Ammon's horn (tissue), 1 donor: ENCODE measurements at regions not wholly inside any gene's neighbourhood (a gene's known extent, or its start where the extent isn't known, plus 50 kb on each side); places are given as distances from the start of the nearest gene placed in this dataset.
A peak's percentile ranks its signal among the peaks of the same experiment; 100 is the strongest.

Source experiments
- DNase-seq: peaks from one replicate; pipeline ENCODE4 v3.0.0-alpha.2; 2016; ENCODE audit warnings: low spot score

DNA sequence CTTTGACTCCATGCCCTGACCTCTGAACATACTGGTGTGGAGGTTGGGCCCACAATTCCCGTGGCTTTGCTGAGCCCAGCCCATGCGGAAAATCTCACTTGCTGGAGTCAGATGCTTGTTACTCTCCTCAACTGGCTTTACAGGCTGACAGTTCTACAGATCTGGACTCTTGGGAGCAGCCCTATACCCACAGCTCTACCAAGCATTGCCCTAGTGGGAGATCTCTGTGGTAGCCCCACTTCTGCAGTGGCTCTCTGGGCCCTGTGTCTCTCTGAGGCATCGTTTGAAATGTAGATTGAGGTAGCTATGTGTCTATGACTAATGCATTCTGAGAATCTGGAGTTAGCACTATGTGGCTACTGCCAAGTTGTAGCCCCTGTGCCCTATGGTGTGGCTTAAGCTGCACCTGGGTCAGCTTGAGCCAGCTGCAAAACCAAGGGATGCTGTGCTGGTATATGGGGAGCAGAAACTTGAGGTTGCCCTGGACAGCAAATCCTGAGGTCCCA, 625.8 kb upstream of the ALCAM start:
- no peak for DNase-seq

DNA sequence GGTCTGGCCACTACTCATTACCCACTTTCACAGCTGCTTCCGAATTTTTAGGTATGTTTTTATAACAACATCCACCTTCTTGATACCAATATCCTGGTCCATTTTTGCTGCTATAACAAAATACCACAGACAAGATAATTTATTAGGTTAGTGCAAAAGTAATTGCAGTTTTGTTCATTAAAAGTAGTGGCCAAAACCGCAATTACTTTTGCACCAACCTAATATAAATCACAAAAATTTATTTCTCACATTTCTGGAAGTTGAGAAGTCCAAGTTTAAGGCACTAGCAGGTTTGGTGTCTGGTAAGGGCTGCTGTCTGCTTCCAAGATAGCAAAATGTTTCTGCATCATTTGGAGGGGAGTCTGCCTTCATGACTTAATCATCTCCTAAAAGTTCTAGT, 624.7 kb upstream of the ALCAM start:
- DNase-seq, result no peak

DNA sequence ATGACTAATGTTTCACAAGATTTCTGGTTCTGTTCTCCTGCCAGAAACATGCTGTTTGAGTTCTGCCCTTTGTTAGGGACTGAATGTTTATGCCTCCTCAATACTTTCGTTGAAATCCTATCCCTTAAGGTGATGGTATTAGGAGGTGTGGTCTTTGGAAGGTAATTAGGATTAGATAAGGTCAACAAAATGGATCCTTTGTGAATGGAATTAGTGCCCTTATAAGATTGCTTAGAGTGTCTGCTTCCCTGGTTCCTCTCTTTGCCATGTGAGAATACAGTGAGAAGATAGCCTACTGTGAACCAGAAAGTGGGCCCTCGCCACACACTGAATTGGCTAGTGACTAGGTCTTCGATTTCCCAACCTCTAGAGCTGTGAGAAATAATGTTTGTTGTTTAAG, 621.4 kb upstream of the ALCAM start:
- no peak for DNase-seq

DNA sequence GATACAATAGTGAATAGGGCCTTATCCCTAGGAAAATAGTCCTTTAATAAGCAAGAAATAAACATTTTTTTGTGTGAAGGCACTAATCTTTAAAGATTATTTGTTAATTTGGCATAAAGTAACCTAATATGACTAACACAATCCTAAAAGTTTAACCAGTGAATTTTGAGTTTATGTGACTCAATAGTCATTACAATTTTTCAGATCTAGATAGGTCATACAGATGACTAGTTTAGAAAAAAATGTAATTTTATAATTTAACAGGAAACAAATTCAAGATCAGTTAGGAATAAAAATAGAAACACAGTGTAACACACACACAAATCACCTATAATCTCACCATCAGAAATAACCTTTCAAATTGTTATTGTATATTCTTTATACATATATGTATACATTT, 620.7 kb upstream of the ALCAM start:
- no peak for DNase-seq

DNA sequence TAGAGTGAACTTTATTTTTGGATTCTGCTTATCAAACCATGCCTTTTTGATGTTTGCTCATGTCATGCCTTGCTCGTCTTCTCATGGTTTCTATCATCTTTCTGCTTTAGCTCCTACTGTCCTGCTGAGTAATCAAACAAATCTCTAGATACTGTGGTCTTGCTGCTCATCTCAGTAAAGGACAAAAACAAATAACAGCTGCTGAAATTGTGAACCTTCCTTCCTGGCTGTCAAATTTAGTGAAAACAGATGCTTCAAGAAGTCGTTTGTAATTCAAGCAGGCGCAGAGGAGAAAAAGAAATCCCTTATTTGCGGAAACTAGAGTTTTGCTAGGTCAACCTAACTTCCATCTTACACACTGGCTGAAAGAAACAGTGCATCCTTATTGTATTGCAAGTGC, 616.1 kb upstream of the ALCAM start:
- DNase-seq, result no peak

DNA sequence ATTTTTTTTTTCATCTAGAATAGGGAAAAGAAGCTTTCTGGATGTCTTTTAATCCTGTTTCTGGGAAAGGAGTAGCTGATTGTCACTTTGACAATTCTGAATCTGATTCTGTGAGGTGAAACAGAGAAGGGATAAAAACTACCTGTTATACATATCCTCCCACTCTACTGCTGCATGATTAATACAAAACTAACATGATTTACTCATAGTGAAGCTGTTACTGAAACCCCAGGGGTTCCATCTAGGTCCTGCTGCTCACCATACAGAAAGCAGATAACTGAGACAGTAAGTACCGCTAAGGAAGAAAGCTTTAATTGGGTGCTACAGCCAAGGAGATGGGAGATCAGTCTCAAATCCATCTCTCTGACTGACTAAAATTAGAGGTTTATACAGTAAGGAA, 610.9 kb upstream of the ALCAM start:
- DNase-seq, result no peak

DNA sequence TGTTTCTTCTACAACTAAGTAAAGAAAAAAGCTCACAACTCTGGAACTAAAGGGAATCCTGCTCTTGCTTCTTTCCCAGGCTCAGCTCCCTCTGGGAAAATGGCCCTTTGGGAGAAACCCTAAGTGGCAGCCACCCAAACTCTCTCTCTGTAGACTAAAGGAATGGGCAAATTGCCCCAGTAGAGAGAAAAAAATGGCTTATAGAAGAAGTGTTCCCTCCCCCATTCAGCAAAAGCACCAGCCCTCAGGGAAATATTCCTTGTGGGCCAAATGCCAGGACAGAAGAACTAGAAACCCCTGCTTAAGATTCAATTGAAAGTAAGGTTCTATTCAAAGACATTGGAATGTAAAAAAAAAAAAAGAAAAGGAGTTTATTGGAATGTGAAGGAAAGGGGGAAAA, 603.7 kb upstream of the ALCAM start:
- DNase-seq, result peak; percentile 55

DNA sequence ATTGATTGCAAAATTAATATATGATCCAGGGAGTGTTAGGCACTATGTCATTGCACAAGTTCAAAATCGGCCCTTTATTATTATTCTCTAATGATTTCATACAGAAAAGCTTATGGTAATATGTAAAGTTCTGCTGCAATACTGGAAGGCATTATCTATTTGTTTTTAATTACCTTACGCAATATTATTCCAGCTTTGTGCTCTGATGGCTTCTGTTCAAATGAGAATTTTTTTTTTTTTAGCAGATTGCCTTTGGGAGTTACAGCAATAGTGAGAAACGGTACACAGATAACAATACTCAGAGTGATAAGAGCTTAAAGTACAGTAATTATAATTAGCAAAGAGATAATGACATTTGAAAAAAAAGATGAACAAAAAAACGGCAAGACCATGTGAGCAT, 602.2 kb upstream of the ALCAM start:
- no peak for DNase-seq

DNA sequence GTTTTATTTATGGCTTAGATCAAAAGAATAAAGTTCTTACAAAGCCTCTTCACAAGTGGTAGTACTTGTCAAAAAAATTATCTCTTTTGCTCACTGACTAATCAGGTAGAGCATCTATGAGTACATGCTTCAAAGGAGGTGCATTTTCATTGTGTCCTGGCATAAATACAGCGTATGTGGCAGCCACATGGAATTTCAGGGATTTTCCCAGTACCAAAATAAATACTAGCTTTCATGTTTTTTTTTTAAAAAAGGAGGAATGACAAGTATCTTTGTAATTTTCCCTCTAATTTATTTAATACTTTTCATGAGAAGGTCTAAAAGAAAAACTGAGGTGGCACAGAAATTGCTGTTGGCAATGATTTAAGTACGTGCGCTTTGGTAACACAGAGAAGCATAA, 597.8 kb upstream of the ALCAM start:
- DNase-seq, result no peak

DNA sequence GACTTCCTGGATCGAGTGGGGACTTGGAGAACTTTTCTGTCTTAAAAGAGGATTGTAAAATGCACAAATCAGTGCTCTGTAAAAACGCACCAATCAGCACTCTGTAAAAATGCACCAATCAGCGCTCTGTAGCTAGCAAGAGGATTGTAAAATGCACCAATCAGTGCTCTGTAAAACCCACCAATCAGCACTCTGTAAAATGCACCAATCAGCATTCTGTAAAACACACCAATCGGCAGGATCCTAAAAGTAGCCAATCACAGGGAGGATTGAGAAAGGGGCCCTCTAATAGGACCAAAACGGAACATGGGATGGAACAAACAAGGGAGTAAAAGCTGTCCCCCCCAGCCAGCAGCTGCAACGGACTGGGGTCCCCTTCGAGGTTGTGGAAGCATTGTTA, 587.4 kb upstream of the ALCAM start:
- DNase-seq, result no peak

DNA sequence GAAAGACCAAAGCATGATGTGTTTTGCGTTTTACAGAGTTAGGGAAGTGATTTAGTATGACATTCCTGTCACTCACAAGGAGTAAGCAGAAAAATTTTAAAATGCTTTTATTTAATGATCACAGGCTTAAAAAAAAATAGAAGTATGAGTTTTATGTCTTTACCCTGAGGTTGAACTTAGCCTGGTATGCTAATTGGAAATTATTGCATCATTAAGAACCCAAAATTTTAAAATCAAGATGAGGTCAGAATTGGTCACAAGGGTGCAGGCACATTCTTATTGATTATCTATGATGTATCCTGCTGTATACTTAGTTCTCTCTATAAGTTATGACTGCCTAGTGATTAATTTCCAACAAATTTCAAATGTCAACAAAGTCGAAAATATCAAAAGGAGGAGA, 585.6 kb upstream of the ALCAM start:
- DNase-seq, result no peak

DNA sequence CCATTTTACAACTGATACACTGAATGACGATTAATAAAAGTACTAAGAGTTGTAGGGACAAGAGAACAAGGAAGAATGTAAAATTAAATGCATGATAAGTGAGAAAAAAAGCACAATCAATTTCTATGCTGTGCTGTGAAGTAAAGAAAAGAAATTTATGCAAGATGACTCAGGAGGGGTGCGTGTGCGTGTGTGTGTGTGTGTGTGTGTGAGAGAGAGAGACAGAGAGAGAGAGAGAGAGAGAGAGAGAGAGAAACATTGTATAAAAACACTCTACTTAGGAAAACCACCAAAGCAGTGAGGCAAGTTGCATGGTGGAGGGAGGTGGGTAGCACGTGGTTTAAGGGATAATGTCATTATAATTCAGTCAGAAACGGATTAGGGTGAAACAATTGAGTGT, 580.8 kb upstream of the ALCAM start:
- no peak for DNase-seq

DNA sequence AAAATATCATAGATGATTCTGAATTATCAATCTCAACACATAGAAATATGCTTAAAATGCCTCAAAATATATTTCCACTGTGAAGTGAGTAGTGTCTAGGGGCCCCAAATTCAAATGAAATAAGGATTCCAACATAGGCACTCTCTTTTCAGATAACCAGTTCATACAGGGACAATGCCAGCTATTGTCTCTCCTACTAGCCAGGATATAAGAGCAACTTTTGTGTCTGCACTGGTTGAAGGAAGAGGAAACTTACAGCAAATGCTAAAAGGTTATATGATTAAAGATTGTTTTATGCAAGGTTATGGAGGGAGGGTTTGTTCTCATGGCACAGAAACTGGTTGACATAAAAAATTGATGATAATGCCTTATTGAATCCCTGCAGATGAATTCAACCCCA, 579.4 kb upstream of the ALCAM start:
- DNase-seq, result no peak

DNA sequence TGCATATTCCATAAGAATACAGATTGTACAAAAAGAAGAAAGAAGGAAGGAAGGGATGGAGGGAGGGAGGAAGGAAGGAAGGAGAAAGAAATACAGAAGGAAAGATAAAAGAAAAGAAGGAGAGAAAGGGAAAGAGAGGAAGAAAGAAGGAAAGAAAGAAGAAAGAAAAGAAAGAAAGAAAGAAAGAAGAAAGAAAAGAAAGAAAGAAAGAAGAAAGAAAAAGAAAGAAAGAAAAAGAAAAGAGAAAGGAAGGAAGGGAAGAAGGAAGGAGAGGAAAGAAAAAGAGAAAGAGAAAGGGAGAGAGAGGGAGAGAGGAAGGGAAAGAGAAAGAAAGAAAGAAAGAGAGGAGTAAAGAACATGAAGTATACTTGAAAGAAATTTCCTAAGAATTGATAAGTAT, 577.9 kb upstream of the ALCAM start:
- DNase-seq, result no peak

DNA sequence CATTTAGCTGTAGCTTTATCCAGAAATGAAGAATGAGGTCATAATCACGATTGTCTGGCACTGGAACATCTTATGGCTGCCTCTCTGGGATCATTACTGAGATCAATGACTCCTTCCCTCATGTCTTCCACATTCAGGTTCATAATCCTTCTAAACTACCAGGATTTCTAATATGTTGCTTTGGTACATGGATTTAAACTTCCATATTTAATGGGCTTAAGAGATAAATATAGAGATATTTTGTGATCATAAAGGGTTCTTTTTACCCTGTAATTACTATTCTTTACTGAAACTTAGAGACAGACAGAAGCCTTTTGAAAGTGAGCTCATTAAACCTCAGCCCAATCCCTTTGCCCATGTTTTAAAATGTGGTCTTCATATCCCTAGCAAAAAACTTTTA, 575.4 kb upstream of the ALCAM start:
- DNase-seq, result no peak

DNA sequence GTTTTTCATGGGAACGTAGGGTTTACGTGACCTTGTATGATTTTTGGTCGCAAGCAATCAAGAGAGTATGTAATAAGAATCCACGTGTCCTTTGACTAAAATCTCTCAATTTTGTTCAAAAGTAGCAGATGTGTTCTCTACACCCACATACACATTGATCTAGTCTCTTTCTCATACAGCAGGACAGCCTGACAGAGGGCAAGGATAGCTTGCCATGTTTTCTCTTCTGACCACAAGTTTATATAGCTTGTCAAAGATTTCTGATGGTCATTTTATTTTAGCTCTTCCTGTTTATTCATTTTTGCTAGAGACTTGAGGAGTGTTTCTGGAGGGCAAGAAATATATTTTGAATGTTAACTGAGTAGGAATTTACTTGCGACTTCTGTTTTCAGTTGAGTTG, 570.2 kb upstream of the ALCAM start:
- no peak for DNase-seq

DNA sequence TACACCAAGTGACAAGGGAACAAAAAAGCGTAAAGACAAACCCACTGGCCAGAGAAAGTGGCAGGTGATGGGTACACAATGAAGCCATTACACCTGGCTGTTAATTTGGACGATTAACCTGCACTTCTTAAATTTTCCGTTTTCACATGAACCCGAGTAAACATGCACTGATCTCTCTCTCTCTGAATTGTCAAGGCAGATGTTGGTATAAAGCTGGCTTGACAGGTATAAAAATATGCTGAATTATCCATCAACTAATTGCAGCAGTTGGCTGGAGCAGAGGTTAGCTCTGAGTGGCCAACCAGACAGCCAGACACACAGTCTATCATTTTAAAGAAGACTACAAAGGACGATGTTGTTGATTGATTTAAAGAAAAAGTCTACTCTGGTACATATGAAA, 561.7 kb upstream of the ALCAM start:
- no peak for DNase-seq

DNA sequence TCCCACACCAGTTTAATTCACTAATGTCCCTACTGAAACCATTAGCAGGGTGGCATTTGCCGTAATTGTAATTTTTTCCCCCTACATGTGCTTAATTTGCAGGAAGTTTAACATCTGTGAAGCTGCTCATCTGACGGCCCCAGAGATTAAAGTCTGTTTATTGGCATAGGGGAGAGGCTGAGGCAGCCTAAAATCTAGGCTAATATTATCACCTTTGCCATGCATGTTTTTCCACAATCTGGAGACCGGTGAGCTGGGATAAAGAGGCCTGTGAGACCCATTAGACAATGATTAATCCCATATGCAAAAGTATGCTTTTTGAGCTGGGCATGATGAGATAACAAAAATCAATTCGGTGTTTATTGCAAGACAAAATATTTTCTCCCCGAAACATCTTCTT, 561.2 kb upstream of the ALCAM start:
- DNase-seq, result no peak

DNA sequence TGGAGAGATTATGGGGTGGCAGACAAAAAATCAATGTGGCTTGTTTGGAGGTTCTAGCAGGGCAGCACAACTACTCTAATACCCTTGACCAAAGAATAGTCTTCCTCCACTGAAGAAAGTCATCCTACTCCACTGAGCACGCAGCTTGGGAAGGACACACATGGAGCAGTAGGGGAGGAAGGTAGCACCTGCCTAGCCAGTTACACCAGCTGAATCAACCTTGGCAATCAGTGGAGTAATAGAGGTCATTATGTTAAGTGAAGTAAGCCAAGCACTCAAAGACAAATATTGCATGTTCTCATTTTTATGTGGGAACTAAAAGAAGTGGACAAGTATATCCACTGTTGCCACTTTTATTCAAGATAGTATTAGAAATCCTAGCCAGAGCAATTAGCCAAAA, 555.8 kb upstream of the ALCAM start:
- DNase-seq, result no peak

DNA sequence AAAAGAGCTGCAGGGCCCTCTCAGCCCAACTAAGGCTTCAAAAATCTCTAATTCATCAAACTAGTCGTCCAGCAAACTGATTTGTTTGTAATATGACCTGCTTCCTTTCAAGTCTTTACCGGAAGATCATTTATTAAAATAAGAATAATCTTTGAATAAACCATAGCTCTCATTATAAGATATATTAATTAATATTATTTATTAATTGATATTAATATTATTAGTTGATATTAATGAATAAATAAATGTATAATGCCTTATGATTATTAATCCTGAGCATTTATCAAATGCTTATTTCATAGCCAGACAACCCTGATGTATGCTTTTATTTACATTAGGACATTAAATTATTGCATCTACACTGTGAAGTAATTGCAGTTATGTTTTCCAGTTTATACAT, 550.7 kb upstream of the ALCAM start:
- DNase-seq, result no peak

DNA sequence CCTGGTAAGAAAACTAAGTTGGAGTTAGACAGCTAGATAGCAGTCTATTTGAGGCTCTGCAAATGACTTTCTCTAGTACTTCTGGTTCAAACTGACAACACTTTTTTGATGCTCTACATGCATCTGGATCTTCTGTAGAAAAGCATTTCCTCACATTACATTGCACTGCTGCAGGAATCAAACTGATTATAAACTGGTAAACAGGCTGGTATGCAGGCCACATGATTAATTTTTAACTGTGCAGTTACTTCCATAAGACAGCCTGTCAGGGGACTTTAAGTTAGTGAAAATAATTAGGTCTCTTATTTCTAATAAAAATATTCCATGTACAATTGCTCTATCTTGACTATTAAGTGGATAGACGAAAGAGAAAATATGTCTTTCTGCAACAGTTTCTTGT, 550.0 kb upstream of the ALCAM start:
- no peak for DNase-seq

DNA sequence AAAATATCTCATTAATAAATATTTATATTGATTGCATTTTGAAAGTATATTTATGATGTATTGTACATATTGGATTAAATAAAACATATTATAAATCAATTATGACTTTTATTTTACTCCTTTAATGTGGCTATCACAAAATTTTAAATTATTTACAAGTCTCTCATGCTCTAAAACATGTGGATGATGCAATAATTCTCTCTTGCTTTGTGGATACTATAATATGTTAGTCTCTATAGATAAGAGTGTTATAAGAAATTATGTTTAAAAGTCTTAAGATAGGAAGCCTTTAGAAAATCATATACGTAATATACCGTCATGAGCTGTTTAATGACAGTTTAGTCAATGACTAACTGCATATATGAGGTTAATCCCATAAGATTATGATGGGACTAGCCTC, 547.4 kb upstream of the ALCAM start:
- DNase-seq, result no peak

DNA sequence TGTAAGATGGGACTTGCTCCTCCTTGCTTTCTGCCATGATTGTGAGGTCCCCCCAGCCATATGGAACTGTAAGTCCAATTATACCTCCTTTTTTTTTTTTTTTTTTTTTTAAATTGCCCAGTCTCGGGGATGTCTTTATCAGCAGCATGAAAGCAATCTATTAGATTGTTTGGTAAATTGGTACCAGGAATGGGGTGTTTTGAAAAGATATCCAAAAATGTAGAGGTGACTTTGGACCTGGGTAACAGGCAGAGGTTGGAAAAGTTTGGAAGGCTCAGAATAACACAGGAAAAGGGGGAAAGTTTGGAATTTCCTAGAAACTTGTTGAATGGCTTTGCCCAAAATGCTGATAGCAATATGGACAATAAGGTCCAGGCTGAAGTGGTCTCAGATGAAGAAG, 545.8 kb upstream of the ALCAM start:
- DNase-seq, result no peak

DNA sequence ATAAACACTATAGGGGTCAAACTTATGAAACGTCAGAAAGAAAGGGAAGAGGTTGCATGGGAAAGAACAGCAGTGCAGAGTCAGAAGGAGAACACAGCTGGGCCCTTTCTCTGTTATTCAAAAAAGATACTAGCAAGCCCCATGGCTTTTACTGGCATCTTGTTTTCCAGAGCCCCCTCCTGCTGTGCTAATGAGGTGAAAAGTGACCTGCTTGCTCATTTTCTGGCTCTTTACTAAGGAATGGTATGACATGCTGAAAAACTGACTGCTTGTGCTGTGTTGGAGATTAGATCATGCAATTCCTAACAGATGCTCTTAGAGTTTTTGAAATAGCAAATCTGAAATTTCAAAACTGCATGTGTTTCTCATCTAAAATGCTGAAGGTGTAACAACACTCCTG, 541.6 kb upstream of the ALCAM start:
- peak; percentile 7 for DNase-seq

DNA sequence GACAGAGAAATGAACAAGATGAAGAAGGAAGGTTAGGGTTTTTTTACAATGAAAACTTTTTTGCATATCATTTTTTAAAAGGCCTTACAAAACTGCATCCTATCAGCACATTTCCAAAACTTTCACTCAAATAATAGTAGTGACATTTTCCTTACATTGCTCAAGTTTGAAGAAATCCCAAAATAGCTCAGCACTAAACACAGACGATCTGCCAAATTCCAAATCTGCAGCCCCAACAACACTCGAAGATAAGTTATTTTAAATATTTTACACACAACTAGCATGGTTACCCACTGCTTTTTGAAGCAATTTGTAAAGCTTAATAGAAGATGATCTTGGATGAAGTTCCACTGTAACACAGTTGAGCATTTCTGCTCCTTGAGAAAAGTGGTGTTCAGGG, 535.6 kb upstream of the ALCAM start:
- no peak for DNase-seq
